GM18873 (cell line): ENCODE measurements at regions not wholly inside any gene's neighbourhood (a gene's known extent, or its start where the extent isn't known, plus 50 kb on each side); places are given as distances from the start of the nearest gene placed in this dataset.
"Not testable (repeated sequence)": the region's sequence is repeated elsewhere in the genome, so short reads cannot be mapped to it uniquely, and the experiment has no call there.

Experiments
- ATAC-seq: cut with Tn5 transposase; IDR thresholded peaks from one replicate; pipeline ENCODE4 v1.9.1; 2021; ENCODE audit warnings: mild to moderate bottlenecking, moderate library complexity, moderate number of reproducible peaks; ENCODE audit not compliant: unreplicated experiment, low FRiP score

GRCh38 chr16:21363550-21364223 lies 85.6 kb upstream of the CRYM start:
- not testable (repeated sequence) for ATAC-seq

- ATAC-seq: not testable (repeated sequence)
Measured at GRCh38 chr16:21361612-21362227, 83.6 kb upstream of the CRYM start.

- not testable (repeated sequence) for ATAC-seq
Measured at GRCh38 chr16:21361045-21361444, 83.0 kb upstream of the CRYM start.

- not testable (repeated sequence) for ATAC-seq
Measured at GRCh38 chr16:21359513-21359912, 81.4 kb upstream of the CRYM start.

- ATAC-seq: peak; percentile 40
Measured at GRCh38 chr16:21358261-21358795, 80.2 kb upstream of the CRYM start.

GRCh38 chr16:21356308-21356707 lies 78.2 kb upstream of the CRYM start:
- not testable (repeated sequence) for ATAC-seq

- ATAC-seq: not testable (repeated sequence)
Measured at GRCh38 chr16:21351433-21351832, 73.3 kb upstream of the CRYM start.

- not testable (repeated sequence) for ATAC-seq
Measured at GRCh38 chr16:21350851-21351250, 72.8 kb upstream of the CRYM start.

GRCh38 chr16:21349336-21349735 lies 71.2 kb upstream of the CRYM start:
- not testable (repeated sequence) for ATAC-seq

- ATAC-seq: not testable (repeated sequence)
Measured at GRCh38 chr16:21348815-21349214, 70.7 kb upstream of the CRYM start.

GRCh38 chr16:21347538-21347937 lies 69.4 kb upstream of the CRYM start:
- ATAC-seq: not testable (repeated sequence)

- not testable (repeated sequence) for ATAC-seq
Measured at GRCh38 chr16:21346756-21347491, 68.8 kb upstream of the CRYM start.

- not testable (repeated sequence) for ATAC-seq
Measured at GRCh38 chr16:21344361-21344912, 66.3 kb upstream of the CRYM start.

- ATAC-seq: no peak
Measured at GRCh38 chr16:21341101-21341500, 63.0 kb upstream of the CRYM start.

- ATAC-seq: no peak
Measured at GRCh38 chr16:21339941-21340340, 61.9 kb upstream of the CRYM start.

GRCh38 chr16:21339269-21339641 lies 61.2 kb upstream of the CRYM start:
- no peak for ATAC-seq

GRCh38 chr16:21338537-21339268 lies 60.6 kb upstream of the CRYM start:
- no peak for ATAC-seq

GRCh38 chr16:21336231-21336630 lies 58.1 kb upstream of the CRYM start:
- no peak for ATAC-seq

GRCh38 chr16:21334188-21335146 lies 56.4 kb upstream of the CRYM start:
- ATAC-seq: not testable (repeated sequence)
